Muscle layer of colon (tissue), 2 donors: ENCODE measurements at regions not wholly inside any gene's neighbourhood (a gene's known extent, or its start where the extent isn't known, plus 50 kb on each side); places are given as distances from the start of the nearest gene placed in this dataset.

ENCODE experiments used
- H3K27ac ChIP-seq: one replicate; pipeline ENCODE4 v1.7.0; 2013; ENCODE audit warnings: low read depth, mild to moderate bottlenecking, low read length, moderate library complexity
- H3K27me3 ChIP-seq, 2 donors: one replicate each; pipeline ENCODE4 v1.7.0; 2013; ENCODE audit warnings: low read length in 2 of 2, mild to moderate bottlenecking in 2 of 2; ENCODE audit not compliant: insufficient read depth in 2 of 2, control insufficient read depth in 1 of 2
- H3K36me3 ChIP-seq: one replicate; pipeline ENCODE4 v1.7.0; 2013; ENCODE audit warnings: mild to moderate bottlenecking, low read length; ENCODE audit not compliant: insufficient read depth
- H3K4me1 ChIP-seq: one replicate; pipeline ENCODE4 v1.7.0; 2013; ENCODE audit warnings: mild to moderate bottlenecking, low read length; ENCODE audit not compliant: insufficient read depth
- H3K4me3 ChIP-seq, 2 donors: one replicate each; pipeline ENCODE4 v1.7.0; 2013; ENCODE audit warnings: low read length in 2 of 2, low read depth in 1 of 2, mild to moderate bottlenecking in 1 of 2, moderate library complexity in 1 of 2
- H3K9ac ChIP-seq: one replicate; pipeline ENCODE4 v1.7.0; 2013; ENCODE audit warnings: low read length
- H3K9me3 ChIP-seq: one replicate; pipeline ENCODE4 v1.7.0; 2013; ENCODE audit warnings: mild to moderate bottlenecking, low read length
- donor health status: abdominal sarcoma.
- donor health status: Adenocarcinoma of cecum.

- Histone ChIP-seq H3K9me3 (no peaks in the 10 kb centered on the region), H3K36me3 (no peaks in the 10 kb centered on the region), H3K27ac (no peak overlapping the region), H3K27me3 (no peaks in the 10 kb centered on the region), H3K4me1 (no peaks in the 10 kb centered on the region), H3K4me3 (no peak overlapping the region), H3K9ac (no peak overlapping the region)
Observed at GRCh38 chr10:117925369-117925768, 121.4 kb downstream of the RAB11FIP2 start.

- no peaks in the 10 kb centered on the region for H3K27me3 ChIP-seq
- H3K9me3 ChIP-seq, result no peaks in the 10 kb centered on the region
Observed at GRCh38 chr10:117926491-117926890, 120.2 kb downstream of the RAB11FIP2 start.

GRCh38 chr10:117927332-117927731 lies 119.4 kb downstream of the RAB11FIP2 start:
- H3K9me3 ChIP-seq, result no peaks in the 10 kb centered on the region
- H3K4me3 ChIP-seq, result no peak overlapping the region
- H3K36me3 ChIP-seq, result no peaks in the 10 kb centered on the region
- no peak overlapping the region for H3K27ac ChIP-seq
- H3K4me1 ChIP-seq, result no peaks in the 10 kb centered on the region
- no peaks in the 10 kb centered on the region for H3K27me3 ChIP-seq
- H3K9ac ChIP-seq, result no peak overlapping the region

More at GRCh38 chr10:117926491-117926890, 120.2 kb downstream of the RAB11FIP2 start:
- H3K4me3 ChIP-seq, result no peak overlapping the region
- H3K4me1 ChIP-seq, result no peaks in the 10 kb centered on the region
- H3K9ac ChIP-seq, result no peak overlapping the region
- H3K36me3 ChIP-seq, result no peaks in the 10 kb centered on the region
- H3K27ac ChIP-seq, result no peak overlapping the region

GRCh38 chr10:117927871-117928270 lies 118.9 kb downstream of the RAB11FIP2 start:
- H3K9me3 ChIP-seq, result no peaks in the 10 kb centered on the region
- no peak overlapping the region for H3K4me3 ChIP-seq
- H3K9ac ChIP-seq, result no peak overlapping the region
- H3K4me1 ChIP-seq, result no peaks in the 10 kb centered on the region
- no peaks in the 10 kb centered on the region for H3K36me3 ChIP-seq
- H3K27me3 ChIP-seq, result no peaks in the 10 kb centered on the region
- no peak overlapping the region for H3K27ac ChIP-seq

GRCh38 chr10:117928281-117928680 lies 118.5 kb downstream of the RAB11FIP2 start:
- H3K9me3 ChIP-seq, result no peaks in the 10 kb centered on the region
- no peak overlapping the region for H3K9ac ChIP-seq
- no peaks in the 10 kb centered on the region for H3K27me3 ChIP-seq
- H3K4me1 ChIP-seq, result no peaks in the 10 kb centered on the region
- no peaks in the 10 kb centered on the region for H3K36me3 ChIP-seq
- no peak overlapping the region for H3K27ac ChIP-seq
- no peak overlapping the region for H3K4me3 ChIP-seq

GRCh38 chr10:117928741-117929140 lies 118.0 kb downstream of the RAB11FIP2 start:
- Histone ChIP-seq H3K4me3 (no peak overlapping the region), H3K4me1 (no peaks in the 10 kb centered on the region), H3K9me3 (no peaks in the 10 kb centered on the region), H3K27me3 (no peaks in the 10 kb centered on the region), H3K27ac (no peak overlapping the region), H3K36me3 (no peaks in the 10 kb centered on the region), H3K9ac (no peak overlapping the region)

- Histone ChIP-seq H3K4me1 (no peaks in the 10 kb centered on the region), H3K27ac (no peak overlapping the region), H3K4me3 (no peak overlapping the region), H3K27me3 (no peaks in the 10 kb centered on the region), H3K36me3 (no peaks in the 10 kb centered on the region), H3K9me3 (no peaks in the 10 kb centered on the region), H3K9ac (no peak overlapping the region)
Observed at GRCh38 chr10:117929327-117930067, 117.2 kb downstream of the RAB11FIP2 start.

- no peaks in the 10 kb centered on the region for H3K27me3 ChIP-seq
- H3K4me3 ChIP-seq, result no peak overlapping the region
- no peaks in the 10 kb centered on the region for H3K36me3 ChIP-seq
- no peak overlapping the region for H3K27ac ChIP-seq
- H3K9ac ChIP-seq, result no peak overlapping the region
- no peaks in the 10 kb centered on the region for H3K9me3 ChIP-seq
- H3K4me1 ChIP-seq, result peaks cover under 1% of the 10 kb centered on the region
Observed at GRCh38 chr10:117931078-117931477, 115.7 kb downstream of the RAB11FIP2 start.

GRCh38 chr10:117933036-117933435 lies 113.7 kb downstream of the RAB11FIP2 start:
- Histone ChIP-seq H3K4me1 (peaks cover 4% of the 10 kb centered on the region), H3K27me3 (no peaks in the 10 kb centered on the region), H3K4me3 (no peak overlapping the region), H3K9ac (no peak overlapping the region), H3K36me3 (no peaks in the 10 kb centered on the region), H3K27ac (no peak overlapping the region), H3K9me3 (no peaks in the 10 kb centered on the region)

- no peak overlapping the region for H3K4me3 ChIP-seq
Observed at GRCh38 chr10:117934477-117934876, 112.3 kb downstream of the RAB11FIP2 start.

GRCh38 chr10:117936141-117936540 lies 110.6 kb downstream of the RAB11FIP2 start:
- Histone ChIP-seq H3K9me3 (no peaks in the 10 kb centered on the region), H3K27me3 (no peaks in the 10 kb centered on the region), H3K27ac (peak overlapping the region; percentile 16), H3K36me3 (no peaks in the 10 kb centered on the region), H3K9ac (no peak overlapping the region), H3K4me3 (no peak overlapping the region), H3K4me1 (peaks cover 4% of the 10 kb centered on the region)

More at GRCh38 chr10:117934477-117934876, 112.3 kb downstream of the RAB11FIP2 start:
- Histone ChIP-seq H3K36me3 (no peaks in the 10 kb centered on the region), H3K9me3 (no peaks in the 10 kb centered on the region), H3K9ac (no peak overlapping the region), H3K27ac (no peak overlapping the region), H3K27me3 (no peaks in the 10 kb centered on the region), H3K4me1 (peaks cover 4% of the 10 kb centered on the region)

- H3K27ac ChIP-seq, result peak overlapping the region; percentile 16
- no peaks in the 10 kb centered on the region for H3K9me3 ChIP-seq
- H3K36me3 ChIP-seq, result no peaks in the 10 kb centered on the region
- H3K27me3 ChIP-seq, result no peaks in the 10 kb centered on the region
- H3K4me1 ChIP-seq, result peaks cover 4% of the 10 kb centered on the region
- no peak overlapping the region for H3K9ac ChIP-seq
- H3K4me3 ChIP-seq, result no peak overlapping the region
Observed at GRCh38 chr10:117936566-117936965, 110.2 kb downstream of the RAB11FIP2 start.
